Astrocyte (in vitro differentiated cells and primary cell): ENCODE measurements at regions not wholly inside any gene's neighbourhood (a gene's known extent, or its start where the extent isn't known, plus 50 kb on each side); places are given as distances from the start of the nearest gene placed in this dataset.

Source experiments
- EZH2 ChIP-seq: IDR thresholded peaks from 2 replicates; pipeline ENCODE4 v1.6.1; 2012; ENCODE audit warnings: mild to moderate bottlenecking, low read length, inconsistent platforms; ENCODE audit not compliant: insufficient read depth
- TF ChIP-seq, protein P1 (sequence below): IDR thresholded peaks from 2 replicates; pipeline ENCODE4 v1.5.1; 2011; ENCODE audit warnings: low read depth, mild to moderate bottlenecking, inconsistent platforms, low read length, moderate library complexity; ENCODE audit not compliant: insufficient read depth

DNA sequence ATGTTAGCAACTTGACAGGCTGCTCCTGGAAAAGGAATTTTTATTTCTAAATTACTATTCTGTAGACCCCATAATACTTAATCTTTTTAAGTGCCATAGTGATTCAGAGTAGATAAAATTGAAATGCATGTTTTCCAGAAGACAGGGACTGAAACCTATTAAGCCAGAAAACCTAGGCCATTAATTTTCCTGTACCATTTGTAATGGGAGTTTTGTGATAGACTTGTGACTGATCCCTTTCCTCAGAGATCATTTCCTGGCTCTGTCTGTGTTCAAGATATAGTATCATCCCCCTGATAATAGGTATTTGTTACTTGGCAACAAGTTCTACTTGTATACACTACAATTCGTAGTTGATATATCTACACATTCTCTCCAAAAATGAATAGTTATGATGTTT, 1609.8 kb downstream of the AMY1C start:
- TF ChIP-seq, protein P1, sequence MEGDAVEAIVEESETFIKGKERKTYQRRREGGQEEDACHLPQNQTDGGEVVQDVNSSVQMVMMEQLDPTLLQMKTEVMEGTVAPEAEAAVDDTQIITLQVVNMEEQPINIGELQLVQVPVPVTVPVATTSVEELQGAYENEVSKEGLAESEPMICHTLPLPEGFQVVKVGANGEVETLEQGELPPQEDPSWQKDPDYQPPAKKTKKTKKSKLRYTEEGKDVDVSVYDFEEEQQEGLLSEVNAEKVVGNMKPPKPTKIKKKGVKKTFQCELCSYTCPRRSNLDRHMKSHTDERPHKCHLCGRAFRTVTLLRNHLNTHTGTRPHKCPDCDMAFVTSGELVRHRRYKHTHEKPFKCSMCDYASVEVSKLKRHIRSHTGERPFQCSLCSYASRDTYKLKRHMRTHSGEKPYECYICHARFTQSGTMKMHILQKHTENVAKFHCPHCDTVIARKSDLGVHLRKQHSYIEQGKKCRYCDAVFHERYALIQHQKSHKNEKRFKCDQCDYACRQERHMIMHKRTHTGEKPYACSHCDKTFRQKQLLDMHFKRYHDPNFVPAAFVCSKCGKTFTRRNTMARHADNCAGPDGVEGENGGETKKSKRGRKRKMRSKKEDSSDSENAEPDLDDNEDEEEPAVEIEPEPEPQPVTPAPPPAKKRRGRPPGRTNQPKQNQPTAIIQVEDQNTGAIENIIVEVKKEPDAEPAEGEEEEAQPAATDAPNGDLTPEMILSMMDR, result no peak
- TF ChIP-seq EZH2, result no peak
